GM12878 (cell line): ENCODE measurements at regions not wholly inside any gene's neighbourhood (a gene's known extent, or its start where the extent isn't known, plus 50 kb on each side); places are given as distances from the start of the nearest gene placed in this dataset.

Experiments
- ATAC-seq: fragments of 200-7000 bp; cut with Tn5 transposase; 3 replicates; pipeline ENCODE4 v1.9.1; 2020; ENCODE audit warnings: mild to moderate bottlenecking, moderate library complexity
- BruUV-seq: library from RNA; stranded (reverse); fragments of 400-500 nt; replicated peaks from 2 replicates; lab custom pipeline; 2021; lab: Mats Ljungman, UMichigan
- CTCF ChIA-PET: fragments of 300-600 bp; sonication (Branson Sonifier 250); formaldehyde crosslinking; extraction: SDS; loops from one replicate; lab custom pipeline; 2021; ENCODE audit warnings: inconsistent platforms; lab: Yijun Ruan, JAX
- POLR2A ChIA-PET: fragments of 350-600 bp; formaldehyde crosslinking; extraction: SDS; loops from one replicate; lab custom pipeline; 2021; ENCODE audit warnings: inconsistent platforms; lab: Charles Lee
- RAD21 ChIA-PET: fragments of 300-600 bp; sonication (Branson Sonifier 250); formaldehyde crosslinking; loops from one replicate; lab custom pipeline; 2023; ENCODE audit warnings: antibody characterized with exemption; ENCODE audit not compliant: unreplicated experiment; lab: Charles Lee
- SMC1A ChIA-PET: fragments of 300-600 bp; sonication (Branson Sonifier 250); formaldehyde crosslinking; loops from one replicate; lab custom pipeline; 2023; ENCODE audit not compliant: unreplicated experiment, uncharacterized antibody; lab: Charles Lee
- DNase-seq: peaks from one replicate; pipeline ENCODE4 v3.0.0-alpha.2; 2011; ENCODE audit warnings: low read depth, low spot score
- FAIRE-seq: peaks from 3 replicates; lab custom pipeline; 2011; peaks lifted over from hg19 to GRCh38; lab: Jason Lieb, UNC
- H2AFZ ChIP-seq: 2 replicates; pipeline ENCODE4 v1.6.0; 2011; ENCODE audit warnings: low read depth, low read length, control low read depth; ENCODE audit not compliant: control insufficient read depth
- H3K27ac ChIP-seq: 2 replicates; pipeline ENCODE4 v1.5.1; 2011; ENCODE audit warnings: control low read depth; ENCODE audit not compliant: control insufficient read depth, insufficient read depth
- H3K27me3 ChIP-seq, 2 experiments: replicated peaks in 1 of 2; 2 replicates each; pipeline versions ENCODE4 v1.6.0 to v1.6.1; 2011; ENCODE audit warnings: low read length in 1 of 2; ENCODE audit not compliant: control insufficient read depth in 2 of 2, insufficient read depth in 2 of 2
- H3K36me3 ChIP-seq, 2 experiments: 2 replicates each; pipeline ENCODE4 v1.5.1; 2011; ENCODE audit warnings: low read length in 1 of 2; ENCODE audit not compliant: control insufficient read depth in 2 of 2, insufficient read depth in 2 of 2
- H3K4me1 ChIP-seq: 2 replicates; pipeline ENCODE4 v1.6.1; 2011; ENCODE audit warnings: mild to moderate bottlenecking, low read length, moderate library complexity, mixed read lengths; ENCODE audit not compliant: control insufficient read depth, insufficient read depth
- H3K4me2 ChIP-seq: 2 replicates; pipeline ENCODE4 v1.6.0; 2011; ENCODE audit warnings: control low read depth; ENCODE audit not compliant: control insufficient read depth, insufficient read depth
- H3K4me3 ChIP-seq: fragments of 200-600 bp; sonication (generic); 2 replicates; pipeline ENCODE4 v1.5.1; 2016
- H3K79me2 ChIP-seq: 2 replicates; pipeline ENCODE4 v1.6.0; 2011; ENCODE audit warnings: low read length; ENCODE audit not compliant: control insufficient read depth, insufficient read depth
- H3K9ac ChIP-seq: 2 replicates; pipeline ENCODE4 v1.8.0; 2011; ENCODE audit warnings: low read length, control low read depth, mixed read lengths; ENCODE audit not compliant: control insufficient read depth, insufficient read depth
- H3K9me3 ChIP-seq: replicated peaks from 3 replicates; pipeline ENCODE4 v1.5.1; 2011; ENCODE audit warnings: mild to moderate bottlenecking, low read length; ENCODE audit not compliant: control insufficient read depth, insufficient read depth
- H4K20me1 ChIP-seq: 2 replicates; pipeline ENCODE4 v1.6.0; 2011; ENCODE audit not compliant: control insufficient read depth, insufficient read depth
- ATF3 ChIP-seq: IDR thresholded peaks from 2 replicates; pipeline ENCODE4 v1.6.1; 2011; ENCODE audit warnings: low read depth, mild to moderate bottlenecking, low read length, moderate library complexity, borderline replicate concordance; ENCODE audit errors: extremely low read depth
- BHLHE40 ChIP-seq, 2 experiments: fragments of 450-650 bp in 1 of 2; IDR thresholded peaks; 2 replicates each; pipeline ENCODE4 v1.6.1; 2011 to 2017; ENCODE audit warnings: low read depth in 2 of 2, borderline replicate concordance in 1 of 2, improper control_type of control experiment in 1 of 2, low read length in 1 of 2, mild to moderate bottlenecking in 1 of 2
- BRCA1 ChIP-seq: IDR thresholded peaks from 2 replicates; pipeline ENCODE4 v1.6.1; 2011; ENCODE audit warnings: low read depth, low read length, improper control_type of control experiment
- CBX3 ChIP-seq: fragments of 200-600 bp; sonication (generic); IDR thresholded peaks from 2 replicates; pipeline ENCODE4 v1.6.1; 2016; ENCODE audit warnings: low read depth, borderline replicate concordance
- EED ChIP-seq: sonication (generic); IDR thresholded peaks from 2 replicates; pipeline ENCODE4 v1.6.1; 2016; ENCODE audit warnings: antibody characterized with exemption, low read depth
- GABPA ChIP-seq: IDR thresholded peaks from 2 replicates; pipeline ENCODE4 v1.6.1; 2014; ENCODE audit warnings: antibody characterized with exemption, low read depth, mild to moderate bottlenecking, inconsistent platforms
- IKZF1 ChIP-seq: fragments of 450-650 bp; conservative IDR thresholded peaks from 2 replicates; pipeline ENCODE4 v1.6.1; 2017; ENCODE audit warnings: antibody characterized with exemption, mild to moderate bottlenecking
- JUND ChIP-seq: IDR thresholded peaks from 2 replicates; pipeline ENCODE4 v1.6.1; 2012; ENCODE audit warnings: low read depth, mild to moderate bottlenecking, low read length, improper control_type of control experiment, moderate library complexity
- MXI1 ChIP-seq: fragments of 150-350 bp; IDR thresholded peaks from 2 replicates; pipeline ENCODE4 v1.6.1; 2011; ENCODE audit warnings: low read depth, mild to moderate bottlenecking, inconsistent platforms, low read length, improper control_type of control experiment
- MYC ChIP-seq: IDR thresholded peaks from 2 replicates; pipeline ENCODE4 v1.6.1; 2011; ENCODE audit warnings: mild to moderate bottlenecking, low read length, moderate library complexity, inconsistent platforms; ENCODE audit not compliant: insufficient read depth, insufficient replicate concordance, insufficient read length, severe bottlenecking
- NBN ChIP-seq: fragments of 450-650 bp; IDR thresholded peaks from 2 replicates; pipeline ENCODE4 v1.6.1; 2016
- NFIC ChIP-seq: IDR thresholded peaks from 2 replicates; pipeline ENCODE4 v1.6.1; 2012; ENCODE audit warnings: low read depth, mild to moderate bottlenecking, inconsistent platforms, low read length, moderate library complexity
- RBBP5 ChIP-seq: fragments of 200-600 bp; sonication (generic); conservative IDR thresholded peaks from 2 replicates; pipeline ENCODE4 v1.6.1; 2016
- SP1 ChIP-seq: IDR thresholded peaks from one replicate; pipeline ENCODE4 v1.6.1; 2011; ENCODE audit warnings: low read depth, low read length
- WGBS: methylation state at CpG from one replicate; pipeline ENCODE4 v1.1.6; 2016; ENCODE audit warnings: low lambda C conversion rate; ENCODE audit not compliant: insufficient replicate concordance, insufficient coverage; ENCODE audit errors: missing lambda C conversion rate; 5-methylcytosine and 5-hydroxymethylcytosine counted together
- in situ Hi-C: fragments of 300-500 bp; cut with MboI; formaldehyde crosslinking; loops from 9 replicates; pipeline ENCODE4 v1.14.3; 2018; ENCODE audit warnings: mixed read lengths
- intact Hi-C: fragments of 100-400 bp; cut with micrococcal nuclease; formaldehyde crosslinking; loops from one replicate; pipeline ENCODE4 v1.14.2; 2022; ENCODE audit not compliant: unreplicated experiment
- TF ChIP-seq, protein P1 (sequence below): fragments of 450-650 bp; IDR thresholded peaks from 2 replicates; pipeline ENCODE4 v1.6.1; 2016; ENCODE audit warnings: mild to moderate bottlenecking

- H2AFZ ChIP-seq = no peak overlapping the region
- H3K27ac ChIP-seq = no peak overlapping the region
- H3K36me3 ChIP-seq = no peaks in the 10 kb centered on the region
- in situ Hi-C loops (no loop called here), intact Hi-C loops (loop anchor here (5.0 kb wide), 2 partner anchors 856 to 1006 kb away; no protein-coding TSS in a partner anchor)
- H3K9ac ChIP-seq = no peak overlapping the region
- ATAC-seq = no peak
- POLR2A ChIA-PET = no interaction called here
- H3K4me1 ChIP-seq = peaks cover 7% of the 10 kb centered on the region; the same call in 1 of the 2 replicates
- no peaks in the 10 kb centered on the region for H4K20me1 ChIP-seq
- TF ChIP-seq BHLHE40 (IDR thresholded peaks at IDR 0.05; ENCODE audit: borderline replicate concordance in 1 of 2, low read depth in 2 of 2, low read length in 1 of 2) (no peak), BRCA1 (no peak)
- TF ChIP-seq, all 136 proteins: peak for 0
- H3K27me3 ChIP-seq = no peaks in the 10 kb centered on the region
- WGBS = 4% methylated on average over 1 of the region's 1 CpG
- no peaks in the 10 kb centered on the region for H3K9me3 ChIP-seq
- DNase-seq (no peak), FAIRE-seq (no peak)
- no peak overlapping the region for H3K4me3 ChIP-seq
- H3K79me2 ChIP-seq = no peaks in the 10 kb centered on the region
- CTCF ChIA-PET = interaction anchor here (0.7 kb wide), 1 partner anchor 424 kb away, joined by 4 read pairs; no protein-coding TSS in a partner anchor
- no TSS peak for BruUV-seq
- RAD21 ChIA-PET = no interaction called here
- no peak overlapping the region for H3K4me2 ChIP-seq
- SMC1A ChIA-PET = interaction anchor here (1.0 to 1.4 kb wide), 2 partner anchors 10 to 533 kb away, joined by 3 read pairs; no protein-coding TSS in a partner anchor
Observed at GRCh38 chr5:89733772-89734171, 675.8 kb downstream of the CETN3 start.

DNA sequence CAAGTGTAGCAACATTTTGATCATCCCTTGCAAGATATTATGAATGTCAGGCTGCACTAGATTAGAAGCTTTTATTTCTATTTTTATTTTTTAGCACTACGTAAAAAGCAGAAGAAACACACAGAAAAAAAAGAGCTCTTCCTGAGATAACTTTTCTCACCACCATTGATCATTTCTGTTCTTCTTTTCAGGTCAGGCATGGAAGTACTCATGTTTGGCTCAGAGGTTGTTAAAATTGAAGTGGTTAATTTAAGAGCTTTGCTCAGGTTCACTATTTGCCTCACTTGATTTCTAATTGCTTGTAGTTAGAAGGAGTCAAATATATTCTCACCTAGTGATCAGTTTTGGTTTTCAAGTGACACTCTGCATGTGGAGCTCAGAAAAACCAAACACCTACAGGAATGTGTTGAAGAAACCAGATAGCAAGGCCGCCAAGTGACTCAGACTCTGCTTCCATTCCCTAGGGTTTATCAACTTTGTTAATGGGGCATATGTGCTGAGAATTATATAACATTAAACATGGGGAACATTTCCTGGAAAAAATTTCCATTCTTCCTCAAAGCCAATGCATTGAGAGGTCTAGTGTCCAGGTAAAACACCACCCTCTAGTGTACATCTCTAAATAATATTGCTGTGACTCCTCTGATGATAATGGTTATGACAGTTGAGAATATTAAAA, 679.8 kb downstream of the CETN3 start:
- no peaks in the 10 kb centered on the region for H3K79me2 ChIP-seq
- ChIA-PET SMC1A (interaction anchor here (0.6 to 4.9 kb wide), 51 partner anchors 9 to 1005 kb away, joined by 3 to 77 read pairs (median 4); no protein-coding TSS in a partner anchor), CTCF (interaction anchor here (0.6 to 5.3 kb wide), 36 partner anchors 16 to 1002 kb away, joined by 3 to 114 read pairs (median 4); no protein-coding TSS in a partner anchor), POLR2A (interaction anchor here (0.8 kb wide), 1 partner anchor 1000 kb away, joined by 3 read pairs; no protein-coding TSS in a partner anchor), RAD21 (interaction anchor here (0.6 to 5.7 kb wide), 34 partner anchors 10 to 1000 kb away, joined by 3 to 71 read pairs (median 4); no protein-coding TSS in a partner anchor)
- H3K9me3 ChIP-seq = no peaks in the 10 kb centered on the region
- ATAC-seq (peak; percentile 76), FAIRE-seq (peak; percentile 23), DNase-seq (peak; percentile 34)
- H4K20me1 ChIP-seq = no peaks in the 10 kb centered on the region
- WGBS = 22% methylated on average over 2 of the region's 2 CpGs
- peaks cover 7% of the 10 kb centered on the region; the same call in 1 of the 2 replicates for H3K4me1 ChIP-seq
- no peak overlapping the region for H3K4me3 ChIP-seq
- H3K27ac ChIP-seq = no peak overlapping the region
- no peaks in the 10 kb centered on the region for H3K27me3 ChIP-seq
- 0 out of 2 replicates have a peak overlapping the region, but pooled peaks have one; percentile 26 for H3K4me2 ChIP-seq
- in situ Hi-C loops (no loop called here), intact Hi-C loops (loop anchor here (5.0 to 10.0 kb wide), 3 partner anchors 535 to 1002 kb away; no protein-coding TSS in a partner anchor)
- no peak overlapping the region for H3K9ac ChIP-seq
- no peaks in the 10 kb centered on the region for H3K36me3 ChIP-seq
- H2AFZ ChIP-seq = peak overlapping the region; percentile 45
- no TSS peak for BruUV-seq
- TF ChIP-seq MXI1 (no peak), EED (0 out of 2 replicates have a peak, but pooled peaks have one; percentile 44), SP1 (no peak), NBN (no peak), JUND (no peak), IKZF1 (peak; percentile 41; the same call in 1 of the 2 replicates), GABPA (no peak), ATF3 (no peak), RBBP5 (no peak), CBX3 (no peak), NFIC (no peak), MYC (no peak)
- TF ChIP-seq, protein P1, sequence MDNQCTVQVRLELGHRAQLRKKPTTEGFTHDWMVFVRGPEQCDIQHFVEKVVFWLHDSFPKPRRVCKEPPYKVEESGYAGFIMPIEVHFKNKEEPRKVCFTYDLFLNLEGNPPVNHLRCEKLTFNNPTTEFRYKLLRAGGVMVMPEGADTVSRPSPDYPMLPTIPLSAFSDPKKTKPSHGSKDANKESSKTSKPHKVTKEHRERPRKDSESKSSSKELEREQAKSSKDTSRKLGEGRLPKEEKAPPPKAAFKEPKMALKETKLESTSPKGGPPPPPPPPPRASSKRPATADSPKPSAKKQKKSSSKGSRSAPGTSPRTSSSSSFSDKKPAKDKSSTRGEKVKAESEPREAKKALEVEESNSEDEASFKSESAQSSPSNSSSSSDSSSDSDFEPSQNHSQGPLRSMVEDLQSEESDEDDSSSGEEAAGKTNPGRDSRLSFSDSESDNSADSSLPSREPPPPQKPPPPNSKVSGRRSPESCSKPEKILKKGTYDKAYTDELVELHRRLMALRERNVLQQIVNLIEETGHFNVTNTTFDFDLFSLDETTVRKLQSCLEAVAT = 0 out of 2 replicates have a peak, but pooled peaks have one; percentile 37
